ENCODE measurements at regions not wholly inside any gene's neighbourhood (a gene's known extent, or its start where the extent isn't known, plus 50 kb on each side); places are given as distances from the start of the nearest gene placed in this dataset.

GRCh38 chr7:135731-136645 lies 56.4 kb upstream of the FAM20C start:
- H3F3A ChIP-seq (replicated peaks; ENCODE audit: low read depth): 0 out of 2 replicates have a peak, but pooled peaks cover 5% of the 10 kb centered on the region
- no peak overlapping the region for H3K4me3 ChIP-seq
- H4K20me1 ChIP-seq (replicated peaks; ENCODE audit: insufficient read depth): no peaks in the 10 kb centered on the region
- TF ChIP-seq POLR2AphosphoS5 (IDR thresholded peaks at IDR 0.05; ENCODE audit: low read depth) (no peak), JUNB (IDR thresholded peaks at IDR 0.05; ENCODE audit: unreplicated experiment) (no peak), NANOG (IDR thresholded peaks at IDR 0.05; ENCODE audit: borderline replicate concordance) (no peak), REST (IDR thresholded peaks at IDR 0.05; ENCODE audit: unreplicated experiment) (no peak), ZNF114 (CRISPR knock-in tag; IDR thresholded peaks at IDR 0.05) (no peak), ZNF462 (CRISPR knock-in tag; IDR thresholded peaks at IDR 0.05) (no peak), STAT1 (IDR thresholded peaks at IDR 0.05; ENCODE audit: unreplicated experiment) (no peak)
- H3K4me1 ChIP-seq (ENCODE audit: insufficient read depth): peaks cover 7% of the 10 kb centered on the region; the same call in 1 of the 2 replicates
- ATAC-seq (no peak), DNase-seq (ENCODE audit: low spot score) (no peak)
- no peaks in the 10 kb centered on the region for H3K27me3 ChIP-seq (ENCODE audit: insufficient read depth)
- H3K27ac ChIP-seq (ENCODE audit: low read depth): no peak overlapping the region
- no peaks in the 10 kb centered on the region for H3K36me3 Mint-ChIP-seq (ENCODE audit: low read depth)
- no peak overlapping the region for H3K27ac Mint-ChIP-seq
- H3K4me3 Mint-ChIP-seq: no peak overlapping the region
- H3K4me2 ChIP-seq: no peak overlapping the region
- H2AFZ ChIP-seq: no peak overlapping the region
- H3K79me2 ChIP-seq (replicated peaks; ENCODE audit: insufficient read depth): no peaks in the 10 kb centered on the region
- peaks cover 25% of the 10 kb centered on the region for H3K4me1 Mint-ChIP-seq
- H3K9me2 ChIP-seq (ENCODE audit: insufficient read depth): peaks cover 4% of the 10 kb centered on the region; the same call in 1 of the 2 replicates
- H3K36me3 ChIP-seq (ENCODE audit: insufficient read depth): no peaks in the 10 kb centered on the region
- peaks cover 13% of the 10 kb centered on the region for H3K27me3 Mint-ChIP-seq (ENCODE audit: insufficient read depth, low read depth, poor library complexity)
- H3K9me3 Mint-ChIP-seq: no peaks in the 10 kb centered on the region

Measured in GM23338 (cell line).